ENCODE measurements at regions not wholly inside any gene's neighbourhood (a gene's known extent, or its start where the extent isn't known, plus 50 kb on each side); places are given as distances from the start of the nearest gene placed in this dataset.

- no peak overlapping the region for H3K4me3 Mint-ChIP-seq
- TF ChIP-seq CTCF (IDR thresholded peaks at IDR 0.05) (no peak), EZH2 (IDR thresholded peaks at IDR 0.05; ENCODE audit: borderline replicate concordance, insufficient read depth, low read depth, low read length, poor library complexity, severe bottlenecking) (no peak)
- H3K4me2 ChIP-seq (replicated peaks; ENCODE audit: low read depth, low read length, poor library complexity, severe bottlenecking), result no peak overlapping the region
- DNase-seq, result no peak
- H2AFZ ChIP-seq (ENCODE audit: insufficient read depth, low read depth, low read length, poor library complexity, severe bottlenecking), result no peak overlapping the region
- intact Hi-C loops (cut with micrococcal nuclease), result no loop called here
- H3K4me1 Mint-ChIP-seq, result no peaks in the 10 kb centered on the region
- no peaks in the 10 kb centered on the region for H4K20me1 ChIP-seq (ENCODE audit: control insufficient read depth, insufficient read depth, low read length, poor library complexity, severe bottlenecking)
- H3K4me1 ChIP-seq (ENCODE audit: control insufficient read depth in 2 of 2, insufficient read depth in 2 of 2, low read length in 2 of 2), result no peaks in the 10 kb centered on the region
- no peaks in the 10 kb centered on the region for H3K79me2 ChIP-seq (ENCODE audit: control insufficient read depth, insufficient read depth, low read length)
- no peak overlapping the region for H3K9ac ChIP-seq (ENCODE audit: low read length)
- H3K27me3 ChIP-seq (replicated peaks in 1 of 4; ENCODE audit: control extremely low read depth in 1 of 4, control insufficient read depth in 3 of 4, insufficient read depth in 4 of 4, low read length in 3 of 4), result no peaks in the 10 kb centered on the region
- H3K27me3 Mint-ChIP-seq, result peaks cover 12% of the 10 kb centered on the region
- H3K27ac Mint-ChIP-seq, result no peak overlapping the region
- no peaks in the 10 kb centered on the region for H3K9me3 Mint-ChIP-seq (ENCODE audit: insufficient read depth)
- ChIA-PET POLR2A (no interaction called here), CTCF (no interaction called here)
- no CpG with 5 or more reads among the region's 3 CpGs for WGBS (ENCODE audit: insufficient coverage)
- ATAC-seq (ENCODE audit: low read depth), result no peak
- peaks cover 0 to 3% (median 0%) of the 10 kb centered on the region in 3 donors for H3K9me3 ChIP-seq (ENCODE audit: control extremely low read depth in 1 of 3, control insufficient read depth in 2 of 3, insufficient read depth in 1 of 3, low read length in 2 of 3)
- no peak overlapping the region for H3K27ac ChIP-seq (ENCODE audit: low read length in 2 of 2)
- no peak overlapping the region for H3K4me3 ChIP-seq (ENCODE audit: control extremely low read depth in 1 of 5, extremely low read depth in 1 of 5, insufficient read depth in 1 of 5, low read depth in 2 of 5, low read length in 4 of 5)
- no peaks in the 10 kb centered on the region for H3K36me3 ChIP-seq (replicated peaks in 1 of 2; ENCODE audit: control extremely low read depth in 1 of 2, control insufficient read depth in 1 of 2, extremely low read depth in 1 of 2, insufficient read depth in 2 of 2, low read length in 1 of 2)
Observed at GRCh38 chr7:131898418-131898817, 342.0 kb upstream of the PODXL start.

- H3K9me3 ChIP-seq (ENCODE audit: control extremely low read depth in 1 of 3, control insufficient read depth in 2 of 3, insufficient read depth in 1 of 3, low read length in 2 of 3), result no peaks in the 10 kb centered on the region
- no peak overlapping the region for H2AFZ ChIP-seq (ENCODE audit: insufficient read depth, low read depth, low read length, poor library complexity, severe bottlenecking)
- no peak overlapping the region for H3K27ac ChIP-seq (ENCODE audit: low read length in 2 of 2)
- H3K36me3 ChIP-seq (replicated peaks in 1 of 2; ENCODE audit: control extremely low read depth in 1 of 2, control insufficient read depth in 1 of 2, extremely low read depth in 1 of 2, insufficient read depth in 2 of 2, low read length in 1 of 2), result no peaks in the 10 kb centered on the region
- Mint-ChIP-seq H3K4me1 (no peaks in the 10 kb centered on the region), H3K9me3 (ENCODE audit: insufficient read depth) (no peaks in the 10 kb centered on the region), H3K27ac (no peak overlapping the region), H3K4me3 (no peak overlapping the region), H3K27me3 (peaks cover 12% of the 10 kb centered on the region)
- WGBS (ENCODE audit: insufficient coverage), result 96% methylated on average over 2 of the region's 2 CpGs
- intact Hi-C loops (cut with micrococcal nuclease), result no loop called here
- no peaks in the 10 kb centered on the region for H3K79me2 ChIP-seq (ENCODE audit: control insufficient read depth, insufficient read depth, low read length)
- no peak overlapping the region for H3K4me2 ChIP-seq (replicated peaks; ENCODE audit: low read depth, low read length, poor library complexity, severe bottlenecking)
- H3K27me3 ChIP-seq (replicated peaks in 1 of 4; ENCODE audit: control extremely low read depth in 1 of 4, control insufficient read depth in 3 of 4, insufficient read depth in 4 of 4, low read length in 3 of 4), result no peaks in the 10 kb centered on the region
- ATAC-seq (ENCODE audit: low read depth), result no peak
- ChIA-PET POLR2A (no interaction called here), CTCF (no interaction called here)
- no peak overlapping the region for H3K9ac ChIP-seq (ENCODE audit: low read length)
- H4K20me1 ChIP-seq (ENCODE audit: control insufficient read depth, insufficient read depth, low read length, poor library complexity, severe bottlenecking), result no peaks in the 10 kb centered on the region
- no peak overlapping the region for H3K4me3 ChIP-seq (ENCODE audit: control extremely low read depth in 1 of 5, extremely low read depth in 1 of 5, insufficient read depth in 1 of 5, low read depth in 2 of 5, low read length in 4 of 5)
- H3K4me1 ChIP-seq (ENCODE audit: control insufficient read depth in 2 of 2, insufficient read depth in 2 of 2, low read length in 2 of 2), result no peaks in the 10 kb centered on the region
- no peak for TF ChIP-seq EZH2 (IDR thresholded peaks at IDR 0.05; ENCODE audit: borderline replicate concordance, insufficient read depth, low read depth, low read length, poor library complexity, severe bottlenecking)
- TF ChIP-seq CTCF (IDR thresholded peaks at IDR 0.05), result no peak
- DNase-seq, result no peak
Observed at GRCh38 chr7:131897790-131898165, 341.4 kb upstream of the PODXL start.
